ENCODE measurements at regions not wholly inside any gene's neighbourhood (a gene's known extent, or its start where the extent isn't known, plus 50 kb on each side); places are given as distances from the start of the nearest gene placed in this dataset.

DNA sequence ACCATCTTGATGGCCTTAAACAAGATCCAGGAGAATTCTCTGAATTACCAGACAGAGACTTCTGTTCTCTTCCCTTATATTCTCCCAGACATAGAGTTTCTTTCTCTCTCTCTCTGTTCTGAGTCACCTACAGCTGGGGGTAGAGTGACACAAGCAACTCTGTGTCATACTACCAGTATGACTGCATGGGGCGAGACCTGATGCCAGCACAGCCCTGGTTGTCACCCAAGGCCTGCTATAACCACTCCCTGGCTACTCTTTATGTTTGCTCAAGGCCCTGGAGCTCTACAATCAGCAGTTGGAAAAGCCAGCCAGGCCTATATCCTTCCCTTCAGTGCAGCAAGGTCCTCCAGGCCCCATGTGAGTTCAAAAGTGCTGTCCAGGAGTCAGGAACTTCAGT, 114.2 kb upstream of the TENT5D start:
- Histone ChIP-seq H3F3A (ENCODE audit: insufficient read depth, low read length) (no peaks in the 10 kb centered on the region), H4K20me1 (ENCODE audit: insufficient read depth, low read length) (no peaks in the 10 kb centered on the region), H3K27ac (ENCODE audit: low read depth, low read length, poor library complexity, severe bottlenecking) (no peak overlapping the region), H3K27me3 (ENCODE audit: insufficient read depth, low read length) (no peaks in the 10 kb centered on the region), H2AFZ (ENCODE audit: low read length) (no peak overlapping the region), H3K4me1 (ENCODE audit: insufficient read depth, low read length, severe bottlenecking) (no peaks in the 10 kb centered on the region), H3K9me3 (ENCODE audit: low read length) (no peaks in the 10 kb centered on the region), H3K79me2 (ENCODE audit: insufficient read depth, low read length) (no peaks in the 10 kb centered on the region), H3K4me3 (ENCODE audit: low read depth, low read length, poor library complexity, severe bottlenecking) (no peak overlapping the region), H3K36me3 (ENCODE audit: insufficient read depth, low read length) (no peaks in the 10 kb centered on the region), H3K9ac (ENCODE audit: low read length) (no peak overlapping the region), H3K4me2 (ENCODE audit: low read length) (no peak overlapping the region), H3K9me2 (ENCODE audit: low read depth, low read length) (no peaks in the 10 kb centered on the region)
- TF ChIP-seq, protein P1, sequence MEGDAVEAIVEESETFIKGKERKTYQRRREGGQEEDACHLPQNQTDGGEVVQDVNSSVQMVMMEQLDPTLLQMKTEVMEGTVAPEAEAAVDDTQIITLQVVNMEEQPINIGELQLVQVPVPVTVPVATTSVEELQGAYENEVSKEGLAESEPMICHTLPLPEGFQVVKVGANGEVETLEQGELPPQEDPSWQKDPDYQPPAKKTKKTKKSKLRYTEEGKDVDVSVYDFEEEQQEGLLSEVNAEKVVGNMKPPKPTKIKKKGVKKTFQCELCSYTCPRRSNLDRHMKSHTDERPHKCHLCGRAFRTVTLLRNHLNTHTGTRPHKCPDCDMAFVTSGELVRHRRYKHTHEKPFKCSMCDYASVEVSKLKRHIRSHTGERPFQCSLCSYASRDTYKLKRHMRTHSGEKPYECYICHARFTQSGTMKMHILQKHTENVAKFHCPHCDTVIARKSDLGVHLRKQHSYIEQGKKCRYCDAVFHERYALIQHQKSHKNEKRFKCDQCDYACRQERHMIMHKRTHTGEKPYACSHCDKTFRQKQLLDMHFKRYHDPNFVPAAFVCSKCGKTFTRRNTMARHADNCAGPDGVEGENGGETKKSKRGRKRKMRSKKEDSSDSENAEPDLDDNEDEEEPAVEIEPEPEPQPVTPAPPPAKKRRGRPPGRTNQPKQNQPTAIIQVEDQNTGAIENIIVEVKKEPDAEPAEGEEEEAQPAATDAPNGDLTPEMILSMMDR (IDR thresholded peaks at IDR 0.05; ENCODE audit: low read length), result no peak
- no peak for TF ChIP-seq EZH2 (IDR thresholded peaks at IDR 0.05; ENCODE audit: borderline replicate concordance, low read length)

DNA sequence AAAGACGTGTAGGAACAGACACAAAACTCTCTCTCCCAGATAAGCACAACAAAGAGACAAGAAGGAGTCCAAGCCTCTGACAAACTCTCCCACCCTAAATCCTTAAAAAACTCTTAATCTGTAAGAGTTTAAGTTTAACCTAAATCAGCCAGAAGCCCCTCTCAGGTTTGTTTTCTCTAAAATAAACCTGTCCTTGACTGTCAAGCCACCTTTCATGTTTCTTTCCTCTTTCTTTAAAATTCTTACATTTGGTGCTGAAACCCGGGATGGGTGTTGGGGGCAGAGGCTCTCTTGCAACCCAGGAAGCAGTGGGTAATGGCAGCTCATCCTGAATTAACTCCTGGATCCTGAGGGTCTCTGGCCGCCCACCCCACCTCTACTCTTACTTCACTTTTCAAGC, 107.8 kb upstream of the TENT5D start:
- H3K9ac ChIP-seq (ENCODE audit: low read length), result no peak overlapping the region
- no peaks in the 10 kb centered on the region for H3K9me3 ChIP-seq (ENCODE audit: low read length)
- no peak overlapping the region for H3K4me3 ChIP-seq (ENCODE audit: low read depth, low read length, poor library complexity, severe bottlenecking)
- no peaks in the 10 kb centered on the region for H3F3A ChIP-seq (ENCODE audit: insufficient read depth, low read length)
- H3K36me3 ChIP-seq (ENCODE audit: insufficient read depth, low read length), result no peaks in the 10 kb centered on the region
- TF ChIP-seq, protein P1 (IDR thresholded peaks at IDR 0.05; ENCODE audit: low read length), result no peak
- no peak for TF ChIP-seq EZH2 (IDR thresholded peaks at IDR 0.05; ENCODE audit: borderline replicate concordance, low read length)
- no peaks in the 10 kb centered on the region for H3K9me2 ChIP-seq (ENCODE audit: low read depth, low read length)
- H4K20me1 ChIP-seq (ENCODE audit: insufficient read depth, low read length), result no peaks in the 10 kb centered on the region
- no peak overlapping the region for H3K27ac ChIP-seq (ENCODE audit: low read depth, low read length, poor library complexity, severe bottlenecking)
- H3K79me2 ChIP-seq (ENCODE audit: insufficient read depth, low read length), result no peaks in the 10 kb centered on the region
- no peaks in the 10 kb centered on the region for H3K27me3 ChIP-seq (ENCODE audit: insufficient read depth, low read length)
- H3K4me2 ChIP-seq (ENCODE audit: low read length), result no peak overlapping the region
- H3K4me1 ChIP-seq (ENCODE audit: insufficient read depth, low read length, severe bottlenecking), result peaks cover 12% of the 10 kb centered on the region
- no peak overlapping the region for H2AFZ ChIP-seq (ENCODE audit: low read length)

DNA sequence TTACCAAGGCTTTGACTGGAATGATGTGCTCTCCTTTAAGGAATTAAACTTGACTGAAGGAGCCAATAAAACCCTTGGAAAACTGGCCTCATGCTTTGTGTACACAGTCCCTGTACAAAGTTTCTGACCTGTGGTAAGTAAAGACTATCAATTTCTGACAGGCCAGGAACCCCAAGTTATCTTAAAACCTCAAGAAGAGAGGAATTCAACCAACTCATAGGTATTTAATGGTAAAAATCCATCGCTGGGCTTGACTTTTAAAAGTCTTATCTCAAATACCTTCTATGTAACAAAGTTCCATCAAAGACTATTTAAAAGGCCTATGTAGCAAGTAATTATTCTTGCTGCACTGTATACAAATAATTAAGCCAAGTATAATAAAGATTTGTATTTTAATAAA, 103.7 kb upstream of the TENT5D start:
- no peaks in the 10 kb centered on the region for H3K79me2 ChIP-seq (ENCODE audit: insufficient read depth, low read length)
- no peaks in the 10 kb centered on the region for H3F3A ChIP-seq (ENCODE audit: insufficient read depth, low read length)
- H3K9ac ChIP-seq (ENCODE audit: low read length), result no peak overlapping the region
- TF ChIP-seq, protein P1 (IDR thresholded peaks at IDR 0.05; ENCODE audit: low read length), result no peak
- TF ChIP-seq EZH2 (IDR thresholded peaks at IDR 0.05; ENCODE audit: borderline replicate concordance, low read length), result no peak
- peaks cover 16% of the 10 kb centered on the region for H3K4me1 ChIP-seq (ENCODE audit: insufficient read depth, low read length, severe bottlenecking)
- no peaks in the 10 kb centered on the region for H3K27me3 ChIP-seq (ENCODE audit: insufficient read depth, low read length)
- H3K9me3 ChIP-seq (ENCODE audit: low read length), result no peaks in the 10 kb centered on the region
- H3K36me3 ChIP-seq (ENCODE audit: insufficient read depth, low read length), result no peaks in the 10 kb centered on the region
- H3K9me2 ChIP-seq (ENCODE audit: low read depth, low read length), result no peaks in the 10 kb centered on the region
- H3K4me2 ChIP-seq (ENCODE audit: low read length), result no peak overlapping the region
- no peak overlapping the region for H3K4me3 ChIP-seq (ENCODE audit: low read depth, low read length, poor library complexity, severe bottlenecking)
- no peaks in the 10 kb centered on the region for H4K20me1 ChIP-seq (ENCODE audit: insufficient read depth, low read length)
- H2AFZ ChIP-seq (ENCODE audit: low read length), result no peak overlapping the region; the same call in 1 of the 2 replicates
- H3K27ac ChIP-seq (ENCODE audit: low read depth, low read length, poor library complexity, severe bottlenecking), result no peak overlapping the region
